HepG2 (cell line): ENCODE measurements at regions not wholly inside any gene's neighbourhood (a gene's known extent, or its start where the extent isn't known, plus 50 kb on each side); places are given as distances from the start of the nearest gene placed in this dataset.
A peak's percentile ranks its signal among the peaks of the same experiment; 100 is the strongest.

Source experiments
- ARID2 ChIP-seq: sonication (generic); formaldehyde crosslinking; IDR thresholded peaks from 2 replicates; pipeline ENCODE4 v1.8.1; 2022; ENCODE audit warnings: mild to moderate bottlenecking, missing genetic modification reagents, borderline replicate concordance
- ERF ChIP-seq: IDR thresholded peaks from 2 replicates; pipeline ENCODE4 v1.6.1; 2018; ENCODE audit warnings: missing biosample characterization, missing genetic modification reagents
- GFI1 ChIP-seq: sonication (generic); formaldehyde crosslinking; IDR thresholded peaks from 2 replicates; pipeline ENCODE4 v1.5.0; 2020; ENCODE audit warnings: missing genetic modification reagents, mild to moderate bottlenecking, borderline replicate concordance
- GTF3A ChIP-seq: sonication (generic); formaldehyde crosslinking; conservative IDR thresholded peaks from 2 replicates; pipeline ENCODE4 v1.4.0; 2020; ENCODE audit warnings: mild to moderate bottlenecking, missing genetic modification reagents
- JARID2 ChIP-seq: sonication (generic); formaldehyde crosslinking; IDR thresholded peaks from 2 replicates; pipeline ENCODE4 v1.8.1; 2023; ENCODE audit warnings: missing genetic modification reagents, inconsistent platforms; ENCODE audit not compliant: insufficient replicate concordance
- KLF15 ChIP-seq: sonication (generic); formaldehyde crosslinking; IDR thresholded peaks from 2 replicates; pipeline ENCODE4 v1.8.1; 2023; ENCODE audit warnings: borderline replicate concordance, mild to moderate bottlenecking, inconsistent platforms, missing genetic modification reagents, mixed read lengths
- NFE2 ChIP-seq: sonication (generic); formaldehyde crosslinking; IDR thresholded peaks from 2 replicates; pipeline ENCODE4 v1.4.0; 2020; ENCODE audit warnings: missing genetic modification reagents
- SALL1 ChIP-seq: sonication (generic); formaldehyde crosslinking; IDR thresholded peaks from 2 replicates; pipeline ENCODE4 v1.8.0; 2022; ENCODE audit warnings: mild to moderate bottlenecking, missing genetic modification reagents
- SNAI1 ChIP-seq: sonication (generic); formaldehyde crosslinking; IDR thresholded peaks from 2 replicates; pipeline ENCODE4 v1.5.0; 2020; ENCODE audit warnings: mild to moderate bottlenecking, missing genetic modification reagents, borderline replicate concordance
- ZBTB2 ChIP-seq: sonication (generic); formaldehyde crosslinking; IDR thresholded peaks from 2 replicates; pipeline ENCODE4 v1.8.0; 2022; ENCODE audit warnings: low read depth, missing genetic modification reagents
- ZNF276 ChIP-seq: sonication (generic); formaldehyde crosslinking; IDR thresholded peaks from 2 replicates; pipeline ENCODE4 v1.4.0; 2020; ENCODE audit warnings: mild to moderate bottlenecking, low read depth, missing genetic modification reagents
- ZNF773 ChIP-seq: sonication (generic); formaldehyde crosslinking; IDR thresholded peaks from 2 replicates; pipeline ENCODE4 v1.4.0; 2020; ENCODE audit warnings: missing genetic modification reagents, borderline replicate concordance
- TF ChIP-seq, protein P1 (sequence below): sonication (generic); formaldehyde crosslinking; IDR thresholded peaks from 2 replicates; pipeline ENCODE4 v1.4.0; 2020; ENCODE audit warnings: missing genetic modification reagents
- TF ChIP-seq, protein P2 (sequence below): IDR thresholded peaks from 2 replicates; pipeline ENCODE4 v1.4.0; 2020; ENCODE audit warnings: mild to moderate bottlenecking, missing genetic modification reagents
- TF ChIP-seq, protein P3 (sequence below): sonication (generic); formaldehyde crosslinking; IDR thresholded peaks from 2 replicates; pipeline ENCODE4 v1.8.0; 2022; ENCODE audit warnings: mild to moderate bottlenecking, missing genetic modification reagents, moderate library complexity
- TF ChIP-seq, protein P4 (sequence below): IDR thresholded peaks from 2 replicates; pipeline ENCODE4 v1.6.1; 2012; ENCODE audit warnings: low read length, improper control_type of control experiment

- TF ChIP-seq ZBTB2 (0 out of 2 replicates have a peak, but pooled peaks have one; percentile 5), ZNF276 (CRISPR knock-in tag) (no peak; the same call in 1 of the 2 replicates), GFI1 (CRISPR knock-in tag) (no peak), JARID2 (CRISPR knock-in tag) (no peak), ARID2 (CRISPR knock-in tag) (no peak), ZNF773 (CRISPR knock-in tag) (no peak), NFE2 (no peak), SALL1 (CRISPR knock-in tag) (peak; percentile 51), SNAI1 (CRISPR knock-in tag) (no peak), GTF3A (CRISPR knock-in tag) (no peak), KLF15 (CRISPR knock-in tag) (no peak), ERF (CRISPR knock-in tag) (peak; percentile 76)
- TF ChIP-seq, protein P1, sequence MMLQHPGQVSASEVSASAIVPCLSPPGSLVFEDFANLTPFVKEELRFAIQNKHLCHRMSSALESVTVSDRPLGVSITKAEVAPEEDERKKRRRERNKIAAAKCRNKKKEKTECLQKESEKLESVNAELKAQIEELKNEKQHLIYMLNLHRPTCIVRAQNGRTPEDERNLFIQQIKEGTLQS, result no peak
- TF ChIP-seq, protein P2, sequence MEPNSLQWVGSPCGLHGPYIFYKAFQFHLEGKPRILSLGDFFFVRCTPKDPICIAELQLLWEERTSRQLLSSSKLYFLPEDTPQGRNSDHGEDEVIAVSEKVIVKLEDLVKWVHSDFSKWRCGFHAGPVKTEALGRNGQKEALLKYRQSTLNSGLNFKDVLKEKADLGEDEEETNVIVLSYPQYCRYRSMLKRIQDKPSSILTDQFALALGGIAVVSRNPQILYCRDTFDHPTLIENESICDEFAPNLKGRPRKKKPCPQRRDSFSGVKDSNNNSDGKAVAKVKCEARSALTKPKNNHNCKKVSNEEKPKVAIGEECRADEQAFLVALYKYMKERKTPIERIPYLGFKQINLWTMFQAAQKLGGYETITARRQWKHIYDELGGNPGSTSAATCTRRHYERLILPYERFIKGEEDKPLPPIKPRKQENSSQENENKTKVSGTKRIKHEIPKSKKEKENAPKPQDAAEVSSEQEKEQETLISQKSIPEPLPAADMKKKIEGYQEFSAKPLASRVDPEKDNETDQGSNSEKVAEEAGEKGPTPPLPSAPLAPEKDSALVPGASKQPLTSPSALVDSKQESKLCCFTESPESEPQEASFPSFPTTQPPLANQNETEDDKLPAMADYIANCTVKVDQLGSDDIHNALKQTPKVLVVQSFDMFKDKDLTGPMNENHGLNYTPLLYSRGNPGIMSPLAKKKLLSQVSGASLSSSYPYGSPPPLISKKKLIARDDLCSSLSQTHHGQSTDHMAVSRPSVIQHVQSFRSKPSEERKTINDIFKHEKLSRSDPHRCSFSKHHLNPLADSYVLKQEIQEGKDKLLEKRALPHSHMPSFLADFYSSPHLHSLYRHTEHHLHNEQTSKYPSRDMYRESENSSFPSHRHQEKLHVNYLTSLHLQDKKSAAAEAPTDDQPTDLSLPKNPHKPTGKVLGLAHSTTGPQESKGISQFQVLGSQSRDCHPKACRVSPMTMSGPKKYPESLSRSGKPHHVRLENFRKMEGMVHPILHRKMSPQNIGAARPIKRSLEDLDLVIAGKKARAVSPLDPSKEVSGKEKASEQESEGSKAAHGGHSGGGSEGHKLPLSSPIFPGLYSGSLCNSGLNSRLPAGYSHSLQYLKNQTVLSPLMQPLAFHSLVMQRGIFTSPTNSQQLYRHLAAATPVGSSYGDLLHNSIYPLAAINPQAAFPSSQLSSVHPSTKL (CRISPR knock-in tag), result 0 out of 2 replicates have a peak, but pooled peaks have one; percentile 20
- TF ChIP-seq, protein P3, sequence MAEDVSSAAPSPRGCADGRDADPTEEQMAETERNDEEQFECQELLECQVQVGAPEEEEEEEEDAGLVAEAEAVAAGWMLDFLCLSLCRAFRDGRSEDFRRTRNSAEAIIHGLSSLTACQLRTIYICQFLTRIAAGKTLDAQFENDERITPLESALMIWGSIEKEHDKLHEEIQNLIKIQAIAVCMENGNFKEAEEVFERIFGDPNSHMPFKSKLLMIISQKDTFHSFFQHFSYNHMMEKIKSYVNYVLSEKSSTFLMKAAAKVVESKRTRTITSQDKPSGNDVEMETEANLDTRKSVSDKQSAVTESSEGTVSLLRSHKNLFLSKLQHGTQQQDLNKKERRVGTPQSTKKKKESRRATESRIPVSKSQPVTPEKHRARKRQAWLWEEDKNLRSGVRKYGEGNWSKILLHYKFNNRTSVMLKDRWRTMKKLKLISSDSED (CRISPR knock-in tag), result no peak
- TF ChIP-seq, protein P4, sequence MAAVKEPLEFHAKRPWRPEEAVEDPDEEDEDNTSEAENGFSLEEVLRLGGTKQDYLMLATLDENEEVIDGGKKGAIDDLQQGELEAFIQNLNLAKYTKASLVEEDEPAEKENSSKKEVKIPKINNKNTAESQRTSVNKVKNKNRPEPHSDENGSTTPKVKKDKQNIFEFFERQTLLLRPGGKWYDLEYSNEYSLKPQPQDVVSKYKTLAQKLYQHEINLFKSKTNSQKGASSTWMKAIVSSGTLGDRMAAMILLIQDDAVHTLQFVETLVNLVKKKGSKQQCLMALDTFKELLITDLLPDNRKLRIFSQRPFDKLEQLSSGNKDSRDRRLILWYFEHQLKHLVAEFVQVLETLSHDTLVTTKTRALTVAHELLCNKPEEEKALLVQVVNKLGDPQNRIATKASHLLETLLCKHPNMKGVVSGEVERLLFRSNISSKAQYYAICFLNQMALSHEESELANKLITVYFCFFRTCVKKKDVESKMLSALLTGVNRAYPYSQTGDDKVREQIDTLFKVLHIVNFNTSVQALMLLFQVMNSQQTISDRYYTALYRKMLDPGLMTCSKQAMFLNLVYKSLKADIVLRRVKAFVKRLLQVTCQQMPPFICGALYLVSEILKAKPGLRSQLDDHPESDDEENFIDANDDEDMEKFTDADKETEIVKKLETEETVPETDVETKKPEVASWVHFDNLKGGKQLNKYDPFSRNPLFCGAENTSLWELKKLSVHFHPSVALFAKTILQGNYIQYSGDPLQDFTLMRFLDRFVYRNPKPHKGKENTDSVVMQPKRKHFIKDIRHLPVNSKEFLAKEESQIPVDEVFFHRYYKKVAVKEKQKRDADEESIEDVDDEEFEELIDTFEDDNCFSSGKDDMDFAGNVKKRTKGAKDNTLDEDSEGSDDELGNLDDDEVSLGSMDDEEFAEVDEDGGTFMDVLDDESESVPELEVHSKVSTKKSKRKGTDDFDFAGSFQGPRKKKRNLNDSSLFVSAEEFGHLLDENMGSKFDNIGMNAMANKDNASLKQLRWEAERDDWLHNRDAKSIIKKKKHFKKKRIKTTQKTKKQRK, result no peak
Measured at GRCh38 chr9:113657765-113658544, 194.4 kb downstream of the RGS3 start (continued).
